EL (cell line): ENCODE measurements at regions not wholly inside any gene's neighbourhood (a gene's known extent, or its start where the extent isn't known, plus 50 kb on each side); places are given as distances from the start of the nearest gene placed in this dataset.

Experiments used
- DNase-seq: peaks from one replicate; pipeline ENCODE4 v3.0.0-alpha.2; 2016

- DNase-seq, result no peak
Observed at GRCh38 chr16:77668201-77668600, 54.1 kb upstream of the NUDT7 start.

GRCh38 chr16:77669057-77669456, 53.3 kb upstream of the NUDT7 start:
- no peak for DNase-seq
